Fibroblast of mammary gland (primary cell): ENCODE measurements at regions not wholly inside any gene's neighbourhood (a gene's known extent, or its start where the extent isn't known, plus 50 kb on each side); places are given as distances from the start of the nearest gene placed in this dataset.

Source experiments
- DNase-seq: peaks from one replicate; pipeline ENCODE4 v3.0.0-alpha.2; 2010; ENCODE audit warnings: low read depth
- H3K4me3 ChIP-seq: 2 replicates; pipeline ENCODE4 v1.5.1; 2011; ENCODE audit warnings: low read depth, mild to moderate bottlenecking, low read length, moderate library complexity; ENCODE audit not compliant: control insufficient read depth
- TF ChIP-seq, protein P1 (sequence below): conservative IDR thresholded peaks from 2 replicates; pipeline ENCODE4 v1.5.1; 2011; ENCODE audit warnings: low read depth, low read length, inconsistent platforms; ENCODE audit not compliant: control insufficient read depth, insufficient read depth

DNA sequence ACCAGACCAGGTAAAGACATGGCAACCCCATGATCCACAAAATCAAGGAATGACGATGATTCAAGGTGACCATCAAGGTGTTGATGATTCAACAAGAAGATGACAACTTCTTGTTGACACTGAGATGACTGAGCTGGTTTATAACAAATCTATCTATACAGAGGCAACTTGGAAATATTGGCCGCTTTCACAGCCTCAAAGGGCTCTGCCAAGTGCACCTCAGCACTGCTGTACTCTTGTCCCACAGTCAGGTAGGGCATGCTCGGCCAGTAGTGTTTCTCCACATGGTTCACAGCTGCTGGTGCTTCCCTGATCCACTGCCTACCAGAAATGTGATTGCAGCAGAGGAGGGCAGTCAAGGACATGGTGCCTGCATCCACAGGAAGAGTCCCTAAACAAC is 125.2 kb upstream of the SYT6 start:
- TF ChIP-seq, protein P1, sequence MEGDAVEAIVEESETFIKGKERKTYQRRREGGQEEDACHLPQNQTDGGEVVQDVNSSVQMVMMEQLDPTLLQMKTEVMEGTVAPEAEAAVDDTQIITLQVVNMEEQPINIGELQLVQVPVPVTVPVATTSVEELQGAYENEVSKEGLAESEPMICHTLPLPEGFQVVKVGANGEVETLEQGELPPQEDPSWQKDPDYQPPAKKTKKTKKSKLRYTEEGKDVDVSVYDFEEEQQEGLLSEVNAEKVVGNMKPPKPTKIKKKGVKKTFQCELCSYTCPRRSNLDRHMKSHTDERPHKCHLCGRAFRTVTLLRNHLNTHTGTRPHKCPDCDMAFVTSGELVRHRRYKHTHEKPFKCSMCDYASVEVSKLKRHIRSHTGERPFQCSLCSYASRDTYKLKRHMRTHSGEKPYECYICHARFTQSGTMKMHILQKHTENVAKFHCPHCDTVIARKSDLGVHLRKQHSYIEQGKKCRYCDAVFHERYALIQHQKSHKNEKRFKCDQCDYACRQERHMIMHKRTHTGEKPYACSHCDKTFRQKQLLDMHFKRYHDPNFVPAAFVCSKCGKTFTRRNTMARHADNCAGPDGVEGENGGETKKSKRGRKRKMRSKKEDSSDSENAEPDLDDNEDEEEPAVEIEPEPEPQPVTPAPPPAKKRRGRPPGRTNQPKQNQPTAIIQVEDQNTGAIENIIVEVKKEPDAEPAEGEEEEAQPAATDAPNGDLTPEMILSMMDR = no peak
- H3K4me3 ChIP-seq = no peak overlapping the region
- DNase-seq = no peak

- no peak overlapping the region for H3K4me3 ChIP-seq
- TF ChIP-seq, protein P1 = no peak
- DNase-seq = no peak
Measured at GRCh38 chr1:114278430-114278829, 124.8 kb upstream of the SYT6 start.

DNA sequence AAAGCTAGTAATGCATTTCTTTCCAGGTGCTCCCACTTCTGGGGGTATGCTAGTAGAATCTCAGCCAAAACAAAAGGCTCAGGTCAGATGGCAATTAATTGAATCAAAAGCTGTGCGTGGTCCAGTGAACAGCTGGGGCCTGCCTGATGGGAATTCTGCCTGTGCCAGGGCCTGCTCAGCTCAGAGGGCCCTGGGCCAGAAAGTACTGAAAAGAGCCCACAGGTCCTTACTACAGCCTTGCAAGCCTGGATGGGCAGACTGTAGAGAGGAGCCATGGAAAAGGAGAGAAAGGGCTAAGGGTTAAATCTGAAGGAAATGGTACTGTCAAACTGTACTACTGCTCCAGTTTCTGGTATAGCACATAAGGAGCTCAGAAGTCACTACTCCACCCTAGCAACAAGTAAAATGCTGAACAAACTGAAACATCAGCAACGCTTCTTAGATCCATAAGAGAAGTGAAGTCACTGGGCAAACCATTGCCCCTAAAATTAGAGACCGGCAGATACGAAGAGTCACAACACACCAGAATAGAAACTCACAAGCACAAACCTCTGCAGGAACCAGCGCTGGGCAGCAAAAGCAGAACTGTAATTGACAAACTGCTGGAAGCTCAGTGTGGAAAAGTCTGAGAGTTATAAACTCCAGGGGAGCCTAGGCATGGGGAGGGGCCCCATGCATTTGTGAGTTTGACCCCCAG is 121.1 kb upstream of the SYT6 start:
- H3K4me3 ChIP-seq = no peak overlapping the region
- TF ChIP-seq, protein P1 = no peak

GRCh38 chr1:114272593-114272992 is 118.9 kb upstream of the SYT6 start:
- no peak for DNase-seq
- no peak overlapping the region for H3K4me3 ChIP-seq
- TF ChIP-seq, protein P1 = no peak

More for the DNA sequence above, 121.1 kb upstream of the SYT6 start:
- DNase-seq = no peak

DNA sequence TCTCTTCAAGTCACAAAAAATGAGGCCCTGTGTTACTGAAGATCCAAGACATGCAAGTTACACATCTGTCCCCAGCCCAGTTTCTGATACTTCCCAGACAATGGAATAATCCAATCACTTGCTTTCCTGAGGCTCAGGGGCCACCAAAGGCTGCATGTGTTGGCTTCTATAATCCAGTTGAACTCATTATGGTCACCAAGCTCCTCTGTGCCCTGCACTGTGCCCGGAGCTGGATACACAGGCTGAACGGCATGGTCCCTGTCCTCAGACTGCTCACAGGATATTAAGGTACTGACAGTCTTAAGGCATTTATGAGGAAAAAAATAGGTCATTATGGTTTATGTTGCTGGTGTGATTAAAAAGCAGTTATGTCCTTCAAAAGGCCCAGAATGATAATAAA is 117.0 kb upstream of the SYT6 start:
- TF ChIP-seq, protein P1 = no peak

DNA sequence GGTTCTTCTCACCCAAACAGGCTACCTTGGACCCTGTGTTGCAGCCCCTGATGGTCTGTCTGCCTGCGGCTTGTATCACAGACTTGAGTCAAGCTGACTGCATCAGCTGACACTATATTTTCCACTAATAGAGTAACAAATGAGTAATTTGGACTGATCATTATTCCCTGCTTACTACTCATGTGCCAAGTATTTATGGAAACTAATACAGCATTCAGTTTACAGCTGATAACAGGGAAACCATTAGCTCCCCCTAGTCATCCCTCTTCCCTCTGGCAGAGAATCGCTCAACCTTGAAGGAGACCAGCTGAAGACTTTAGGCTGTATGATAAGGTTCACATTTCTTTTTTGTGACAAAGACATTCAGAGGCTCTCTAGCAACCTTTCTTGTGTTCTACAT is 116.6 kb upstream of the SYT6 start:
- peak; percentile 2 for DNase-seq
- TF ChIP-seq, protein P1 = no peak
- no peak overlapping the region for H3K4me3 ChIP-seq

More for the DNA sequence above, 117.0 kb upstream of the SYT6 start:
- H3K4me3 ChIP-seq = no peak overlapping the region
- DNase-seq = no peak
